ENCODE measurements at regions not wholly inside any gene's neighbourhood (a gene's known extent, or its start where the extent isn't known, plus 50 kb on each side); places are given as distances from the start of the nearest gene placed in this dataset.

- TF ChIP-seq CTCF (IDR thresholded peaks at IDR 0.05) (no peak), POLR2A (IDR thresholded peaks at IDR 0.05) (no peak)
Observed at GRCh38 chr11:36890841-36891240, 292.8 kb upstream of the RAG2 start.
